ENCODE measurements at regions not wholly inside any gene's neighbourhood (a gene's known extent, or its start where the extent isn't known, plus 50 kb on each side); places are given as distances from the start of the nearest gene placed in this dataset.

- Histone ChIP-seq H3K36me3 (replicated peaks in 1 of 2; ENCODE audit: insufficient read depth in 1 of 2, low read depth in 2 of 2) (no peaks in the 10 kb centered on the region), H3K4me3 (no peak overlapping the region), H3K27ac (no peak overlapping the region), H3K4me1 (peaks cover 6% of the 10 kb centered on the region), H3K9me3 (no peaks in the 10 kb centered on the region), H3K27me3 (no peaks in the 10 kb centered on the region)
- no peak for DNase-seq
- no peak for ATAC-seq
- intact Hi-C loops (cut with DNase I) = no loop called here
- TF ChIP-seq POLR2A (IDR thresholded peaks at IDR 0.05) = no peak
- TF ChIP-seq CTCF (IDR thresholded peaks at IDR 0.05) = no peak
- WGBS, 2 donors = 15 to 17% methylated on average over 1 of the region's 1 CpG
These were observed 461.0 kb downstream of the GRXCR1 start for GRCh38 chr4:43353552-43353951.

GRCh38 chr4:43356786-43357185 lies 464.3 kb downstream of the GRXCR1 start:
- Histone ChIP-seq H3K27me3 (no peaks in the 10 kb centered on the region), H3K4me1 (peaks cover 14% of the 10 kb centered on the region), H3K36me3 (replicated peaks in 1 of 2; ENCODE audit: insufficient read depth in 1 of 2, low read depth in 2 of 2) (no peaks in the 10 kb centered on the region), H3K9me3 (no peaks in the 10 kb centered on the region), H3K27ac (no peak overlapping the region), H3K4me3 (no peak overlapping the region)
- no peak for ATAC-seq
- no peak for DNase-seq
- 81 to 85% methylated on average over 3 of the region's 3 CpGs for whole genome bisulfite sequencing, 2 donors
- intact Hi-C loops (cut with DNase I) = no loop called here
- TF ChIP-seq POLR2A (IDR thresholded peaks at IDR 0.05) (no peak), CTCF (IDR thresholded peaks at IDR 0.05) (no peak)

- 50 to 55% methylated on average over 2 of the region's 2 CpGs for WGBS, 2 donors
- Histone ChIP-seq H3K36me3 (replicated peaks in 1 of 2; ENCODE audit: insufficient read depth in 1 of 2, low read depth in 2 of 2) (no peaks in the 10 kb centered on the region), H3K27ac (no peak overlapping the region), H3K4me1 (peaks cover 14% of the 10 kb centered on the region), H3K9me3 (no peaks in the 10 kb centered on the region), H3K4me3 (no peak overlapping the region), H3K27me3 (no peaks in the 10 kb centered on the region)
- intact Hi-C loops (cut with DNase I) = no loop called here
- no peak for TF ChIP-seq POLR2A (IDR thresholded peaks at IDR 0.05)
- TF ChIP-seq CTCF (IDR thresholded peaks at IDR 0.05) = no peak
- DNase-seq = peak in 1 of 4 donors; percentile 2
- ATAC-seq = no peak
These were observed 464.9 kb downstream of the GRXCR1 start for GRCh38 chr4:43357252-43357974.

- 17 to 21% methylated on average over 2 of the region's 2 CpGs for WGBS, 2 donors
- ATAC-seq (peak; percentile 84), DNase-seq (no peak)
- no peak overlapping the region for H3K27ac ChIP-seq
- intact Hi-C loops (cut with DNase I) = no loop called here
- H3K4me3 ChIP-seq = no peak overlapping the region
- no peaks in the 10 kb centered on the region for H3K9me3 ChIP-seq
- no peaks in the 10 kb centered on the region for H3K36me3 ChIP-seq (replicated peaks in 1 of 2; ENCODE audit: insufficient read depth in 1 of 2, low read depth in 2 of 2)
- TF ChIP-seq CTCF (IDR thresholded peaks at IDR 0.05) (no peak), POLR2A (IDR thresholded peaks at IDR 0.05) (no peak)
- peaks cover 14% of the 10 kb centered on the region for H3K4me1 ChIP-seq
- H3K27me3 ChIP-seq = no peaks in the 10 kb centered on the region
These were observed 467.8 kb downstream of the GRXCR1 start for GRCh38 chr4:43360296-43360695.

All from body of pancreas (tissue), 4 donors.